HepG2 (cell line): ENCODE measurements at regions not wholly inside any gene's neighbourhood (a gene's known extent, or its start where the extent isn't known, plus 50 kb on each side); places are given as distances from the start of the nearest gene placed in this dataset.

ENCODE experiments used
- CEBPB ChIP-seq: IDR thresholded peaks from 2 replicates; pipeline ENCODE4 v1.6.1; 2011; ENCODE audit warnings: low read depth, low read length, improper control_type of control experiment, borderline replicate concordance
- CREB1 ChIP-seq, 2 experiments: fragments of 450-650 bp in 1 of 2; IDR thresholded peaks; 2 replicates each; pipeline ENCODE4 v1.6.1; 2016 to 2017; ENCODE audit warnings: control low read depth in 1 of 2, mild to moderate bottlenecking in 1 of 2, missing compliant biosample characterization in 1 of 2, missing genetic modification characterization in 1 of 2
- ERF ChIP-seq: IDR thresholded peaks from 2 replicates; pipeline ENCODE4 v1.6.1; 2018; ENCODE audit warnings: missing biosample characterization, missing genetic modification reagents
- FOXK1 ChIP-seq: sonication (generic); formaldehyde crosslinking; IDR thresholded peaks from 2 replicates; pipeline ENCODE4 v1.4.0; 2020; ENCODE audit warnings: low read depth, missing genetic modification reagents, borderline replicate concordance
- MXD4 ChIP-seq: IDR thresholded peaks from 2 replicates; pipeline ENCODE4 v1.6.1; 2016; ENCODE audit warnings: mild to moderate bottlenecking, missing biosample characterization, missing genetic modification reagents
- ZBTB7A ChIP-seq: sonication (generic); formaldehyde crosslinking; IDR thresholded peaks from 2 replicates; pipeline ENCODE4 v1.8.0; 2022; ENCODE audit warnings: mild to moderate bottlenecking, missing genetic modification reagents
- ZNF207 ChIP-seq: fragments of 450-650 bp; IDR thresholded peaks from 2 replicates; pipeline ENCODE4 v1.6.1; 2016; ENCODE audit warnings: antibody characterized with exemption, borderline replicate concordance
- ZNF629 ChIP-seq: sonication (generic); formaldehyde crosslinking; conservative IDR thresholded peaks from 2 replicates; pipeline ENCODE4 v1.5.0; 2020; ENCODE audit warnings: missing genetic modification reagents
- ZNF782 ChIP-seq: sonication (generic); formaldehyde crosslinking; IDR thresholded peaks from 2 replicates; pipeline ENCODE4 v1.4.0; 2020; ENCODE audit warnings: missing genetic modification reagents, mild to moderate bottlenecking, borderline replicate concordance
- TF ChIP-seq, protein P1 (sequence below), 2 experiments: sonication (generic) in 1 of 2; formaldehyde crosslinking in 1 of 2; IDR thresholded peaks; 2 replicates each; pipeline versions ENCODE4 v1.4.0 to v1.6.1; 2018 to 2020; ENCODE audit warnings: missing genetic modification reagents in 2 of 2, borderline replicate concordance in 1 of 2, low read depth in 1 of 2, mild to moderate bottlenecking in 1 of 2, missing biosample characterization in 1 of 2

DNA sequence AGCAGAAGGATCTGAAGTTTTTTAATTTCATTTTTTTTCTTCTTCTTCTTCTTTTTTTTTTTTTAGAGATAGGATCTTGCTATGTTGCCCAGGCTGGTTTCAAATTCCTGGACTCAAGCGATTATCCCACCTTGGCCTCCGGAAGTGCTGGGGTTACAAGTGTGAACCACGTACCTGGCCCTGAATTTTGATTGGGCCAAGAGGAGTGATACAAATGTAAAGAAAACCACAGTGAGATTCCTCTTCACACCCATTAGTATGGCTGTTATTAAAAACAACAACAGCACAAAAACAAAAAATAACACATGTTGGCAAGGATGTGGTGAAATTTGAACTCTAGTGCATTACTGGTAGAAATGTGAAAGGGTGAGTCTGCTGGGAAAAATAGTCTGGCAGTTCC, 79.1 kb downstream of the KLF4 start:
- TF ChIP-seq ZNF207, result no peak
- no peak for TF ChIP-seq CEBPB
- no peak for TF ChIP-seq ZBTB7A (CRISPR knock-in tag)
- TF ChIP-seq FOXK1 (CRISPR knock-in tag), result no peak
- TF ChIP-seq ERF (CRISPR knock-in tag), result no peak
- no peak for TF ChIP-seq ZNF629 (CRISPR knock-in tag)
- no peak for TF ChIP-seq CREB1 (IDR thresholded peaks at IDR 0.05)
- TF ChIP-seq CREB1 (CRISPR knock-in tag; IDR thresholded peaks at IDR 0.05), result no peak
- TF ChIP-seq ZNF782 (CRISPR knock-in tag), result no peak
- no peak for TF ChIP-seq MXD4 (CRISPR knock-in tag)
- TF ChIP-seq, protein P1, sequence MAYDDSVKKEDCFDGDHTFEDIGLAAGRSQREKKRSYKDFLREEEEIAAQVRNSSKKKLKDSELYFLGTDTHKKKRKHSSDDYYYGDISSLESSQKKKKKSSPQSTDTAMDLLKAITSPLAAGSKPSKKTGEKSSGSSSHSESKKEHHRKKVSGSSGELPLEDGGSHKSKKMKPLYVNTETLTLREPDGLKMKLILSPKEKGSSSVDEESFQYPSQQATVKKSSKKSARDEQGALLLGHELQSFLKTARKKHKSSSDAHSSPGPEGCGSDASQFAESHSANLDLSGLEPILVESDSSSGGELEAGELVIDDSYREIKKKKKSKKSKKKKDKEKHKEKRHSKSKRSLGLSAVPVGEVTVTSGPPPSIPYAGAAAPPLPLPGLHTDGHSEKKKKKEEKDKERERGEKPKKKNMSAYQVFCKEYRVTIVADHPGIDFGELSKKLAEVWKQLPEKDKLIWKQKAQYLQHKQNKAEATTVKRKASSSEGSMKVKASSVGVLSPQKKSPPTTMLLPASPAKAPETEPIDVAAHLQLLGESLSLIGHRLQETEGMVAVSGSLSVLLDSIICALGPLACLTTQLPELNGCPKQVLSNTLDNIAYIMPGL (CRISPR knock-in tag; IDR thresholded peaks at IDR 0.05; ENCODE audit: borderline replicate concordance in 1 of 2, low read depth in 1 of 2), result no peak
